Stomach (tissue), 8 donors: ENCODE measurements at regions not wholly inside any gene's neighbourhood (a gene's known extent, or its start where the extent isn't known, plus 50 kb on each side); places are given as distances from the start of the nearest gene placed in this dataset.
A peak's percentile ranks its signal among the peaks of the same experiment; 100 is the strongest.
"Not testable (repeated sequence)": the region's sequence is repeated elsewhere in the genome, so short reads cannot be mapped to it uniquely, and the experiment has no call there.

Experiments
- DNase-seq, 2 donors: peaks; one replicate each; pipeline versions ENCODE4 v3.0.0 to v3.0.0-alpha.2; 2013 to 2019
- H3K27ac ChIP-seq, 5 donors: fragments of 200-600 bp in 4 of 5; sonication (generic) in 4 of 5; one replicate each; pipeline ENCODE4 v1.5.1; 2013 to 2019; ENCODE audit warnings: mild to moderate bottlenecking in 1 of 5, moderate library complexity in 1 of 5
- H3K27me3 ChIP-seq, 3 donors: fragments of 200-600 bp; sonication (generic); one replicate each; pipeline ENCODE4 v1.5.1; 2017 to 2019; ENCODE audit warnings: mixed run types in 1 of 3
- H3K36me3 ChIP-seq, 4 donors: fragments of 200-600 bp; sonication (generic); 1 replicate in 3 of 4; 2 replicates in 1 of 4; pipeline ENCODE4 v1.5.1; 2016 to 2019
- H3K4me1 ChIP-seq, 4 donors: fragments of 200-600 bp; sonication (generic); one replicate each; pipeline ENCODE4 v1.5.1; 2016 to 2019
- H3K4me3 ChIP-seq, 4 donors: fragments of 200-600 bp; sonication (generic) in 3 of 4; one replicate each; pipeline ENCODE4 v1.5.1; 2016 to 2019; ENCODE audit warnings: mild to moderate bottlenecking in 1 of 4
- H3K9me3 ChIP-seq, 4 donors: fragments of 200-600 bp; sonication (generic); one replicate each; pipeline ENCODE4 v1.5.1; 2016 to 2019
- CTCF ChIP-seq, 7 experiments: fragments of 450-650 bp in 4 of 7; fragments of 200-600 bp in 3 of 7; sonication (generic) in 3 of 7; IDR thresholded peaks; one replicate each; pipeline ENCODE4 v1.5.1; 2016 to 2019; ENCODE audit warnings: antibody characterized with exemption in 7 of 7, control low read depth in 2 of 7, mild to moderate bottlenecking in 1 of 7
- EP300 ChIP-seq: sonication (generic); formaldehyde crosslinking; IDR thresholded peaks from one replicate; pipeline ENCODE4 v1.6.1; 2017; ENCODE audit warnings: antibody characterized with exemption
- POLR2A ChIP-seq, 4 donors: fragments of 450-650 bp; IDR thresholded peaks; one replicate each; pipeline ENCODE4 v1.6.1; 2016; ENCODE audit warnings: antibody characterized with exemption in 4 of 4, control low read depth in 2 of 4, mild to moderate bottlenecking in 1 of 4, moderate library complexity in 1 of 4
- POLR2AphosphoS5 ChIP-seq, 3 donors: sonication (generic); formaldehyde crosslinking; IDR thresholded peaks; one replicate each; pipeline ENCODE4 v1.6.1; 2016; ENCODE audit warnings: antibody characterized with exemption in 3 of 3
- WGBS, 5 donors: extraction: QIAGEN DNeasy Blood & Tissue Kit in 3 of 5; methylation state at CpG; one replicate each; pipeline versions ENCODE4 v1.1.5 to v1.1.7; 2013 to 2018; 5-methylcytosine and 5-hydroxymethylcytosine counted together
- intact Hi-C: fragments of 100-400 bp; cut with DNase I; formaldehyde crosslinking; loops from one replicate; pipeline ENCODE4 v1.15.1; 2023; ENCODE audit warnings: low total_unique reads
- donor health status: healthy with polysubstance abuse.
- donor health status: Bipolar disorder and iron deficiency.
- donor health status: healthy.

GRCh38 chr5:125451622-125452021, 705.2 kb upstream of the ZNF608 start:
- no peak for DNase-seq
- no peak overlapping the region for H3K27ac ChIP-seq
- no peak overlapping the region for H3K4me3 ChIP-seq
- no peaks in the 10 kb centered on the region for H3K36me3 ChIP-seq
- intact Hi-C loops: no loop called here
- no peaks in the 10 kb centered on the region for H3K27me3 ChIP-seq
- H3K9me3 ChIP-seq: no peaks in the 10 kb centered on the region
- TF ChIP-seq POLR2A (IDR thresholded peaks at IDR 0.05) (no peak), EP300 (no peak), POLR2AphosphoS5 (IDR thresholded peaks at IDR 0.05) (no peak), CTCF (IDR thresholded peaks at IDR 0.05) (no peak)
- H3K4me1 ChIP-seq: no peaks in the 10 kb centered on the region

- DNase-seq: peak in 1 of 2 donors; percentile 6
- Histone ChIP-seq H3K4me3 (no peak overlapping the region), H3K36me3 (no peaks in the 10 kb centered on the region), H3K9me3 (no peaks in the 10 kb centered on the region), H3K27me3 (no peaks in the 10 kb centered on the region), H3K27ac (no peak overlapping the region), H3K4me1 (no peaks in the 10 kb centered on the region)
- no peak for TF ChIP-seq CTCF (IDR thresholded peaks at IDR 0.05)
- no peak for TF ChIP-seq POLR2A (IDR thresholded peaks at IDR 0.05)
- no peak for TF ChIP-seq EP300
- TF ChIP-seq POLR2AphosphoS5 (IDR thresholded peaks at IDR 0.05): no peak
- intact Hi-C loops: no loop called here
- 81 to 88% (median 82%) methylated on average over 3 of the region's 3 CpGs for WGBS, 5 donors
Observed at GRCh38 chr5:125452991-125453390, 706.6 kb upstream of the ZNF608 start.

GRCh38 chr5:125455041-125455440, 708.6 kb upstream of the ZNF608 start:
- H3K27me3 ChIP-seq: no peaks in the 10 kb centered on the region
- H3K9me3 ChIP-seq: no peaks in the 10 kb centered on the region
- 55 to 71% (median 67%) methylated on average over 1 of the region's 1 CpG for WGBS, 5 donors
- no peaks in the 10 kb centered on the region for H3K36me3 ChIP-seq
- intact Hi-C loops: no loop called here
- TF ChIP-seq CTCF (IDR thresholded peaks at IDR 0.05): no peak
- TF ChIP-seq POLR2A (IDR thresholded peaks at IDR 0.05): no peak
- no peak for TF ChIP-seq EP300
- TF ChIP-seq POLR2AphosphoS5 (IDR thresholded peaks at IDR 0.05): no peak
- no peaks in the 10 kb centered on the region for H3K4me1 ChIP-seq
- H3K27ac ChIP-seq: no peak overlapping the region
- no peak overlapping the region for H3K4me3 ChIP-seq
- DNase-seq: no peak

GRCh38 chr5:125456005-125456404, 709.6 kb upstream of the ZNF608 start:
- H3K4me1 ChIP-seq, DNase-seq, H3K9me3 ChIP-seq, H3K36me3 ChIP-seq, H3K27me3 ChIP-seq, intact Hi-C loops, H3K4me3 ChIP-seq, H3K27ac ChIP-seq: not testable (repeated sequence)
- 90 to 99% (median 95%) methylated on average over 4 of the region's 4 CpGs for WGBS, 5 donors

- no peaks in the 10 kb centered on the region for H3K9me3 ChIP-seq
- no peaks in the 10 kb centered on the region for H3K27me3 ChIP-seq
- TF ChIP-seq POLR2A (IDR thresholded peaks at IDR 0.05) (no peak), POLR2AphosphoS5 (IDR thresholded peaks at IDR 0.05) (no peak), CTCF (IDR thresholded peaks at IDR 0.05) (no peak), EP300 (no peak)
- no peaks in the 10 kb centered on the region for H3K4me1 ChIP-seq
- WGBS, 5 donors: 80 to 90% (median 83%) methylated on average over 4 of the region's 4 CpGs
- H3K36me3 ChIP-seq: no peaks in the 10 kb centered on the region
- no peak overlapping the region for H3K27ac ChIP-seq
- no peak for DNase-seq
- no peak overlapping the region for H3K4me3 ChIP-seq
- intact Hi-C loops: no loop called here
Observed at GRCh38 chr5:125457617-125458016, 711.2 kb upstream of the ZNF608 start.

GRCh38 chr5:125458949-125459348, 712.5 kb upstream of the ZNF608 start:
- intact Hi-C loops, H3K36me3 ChIP-seq, DNase-seq, H3K4me3 ChIP-seq, H3K27ac ChIP-seq, H3K27me3 ChIP-seq, H3K9me3 ChIP-seq, H3K4me1 ChIP-seq: not testable (repeated sequence)
- 84 to 93% (median 88%) methylated on average over 2 of the region's 2 CpGs for WGBS, 5 donors
